ENCODE measurements at regions not wholly inside any gene's neighbourhood (a gene's known extent, or its start where the extent isn't known, plus 50 kb on each side); places are given as distances from the start of the nearest gene placed in this dataset.

DNA sequence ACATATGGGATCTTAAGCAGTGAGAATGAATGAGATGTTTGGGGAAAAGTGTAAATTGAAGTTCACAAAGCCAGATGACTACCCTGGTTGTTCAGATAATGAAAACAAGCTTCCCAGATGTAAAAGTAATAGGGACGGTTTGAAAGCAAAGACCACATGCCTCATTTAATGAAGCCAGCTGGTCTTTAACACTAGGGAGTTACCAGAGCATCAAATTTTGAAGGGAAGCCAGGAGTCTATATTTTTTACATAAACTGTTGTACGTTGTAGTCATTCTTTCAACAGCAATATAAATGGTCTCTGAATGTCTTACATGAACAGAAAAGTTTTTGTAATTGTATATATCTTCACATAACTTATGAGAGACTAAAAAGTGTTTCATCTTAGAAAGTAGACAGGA is 2604.5 kb upstream of the PCDH20 start:
- TF ChIP-seq, protein P1, sequence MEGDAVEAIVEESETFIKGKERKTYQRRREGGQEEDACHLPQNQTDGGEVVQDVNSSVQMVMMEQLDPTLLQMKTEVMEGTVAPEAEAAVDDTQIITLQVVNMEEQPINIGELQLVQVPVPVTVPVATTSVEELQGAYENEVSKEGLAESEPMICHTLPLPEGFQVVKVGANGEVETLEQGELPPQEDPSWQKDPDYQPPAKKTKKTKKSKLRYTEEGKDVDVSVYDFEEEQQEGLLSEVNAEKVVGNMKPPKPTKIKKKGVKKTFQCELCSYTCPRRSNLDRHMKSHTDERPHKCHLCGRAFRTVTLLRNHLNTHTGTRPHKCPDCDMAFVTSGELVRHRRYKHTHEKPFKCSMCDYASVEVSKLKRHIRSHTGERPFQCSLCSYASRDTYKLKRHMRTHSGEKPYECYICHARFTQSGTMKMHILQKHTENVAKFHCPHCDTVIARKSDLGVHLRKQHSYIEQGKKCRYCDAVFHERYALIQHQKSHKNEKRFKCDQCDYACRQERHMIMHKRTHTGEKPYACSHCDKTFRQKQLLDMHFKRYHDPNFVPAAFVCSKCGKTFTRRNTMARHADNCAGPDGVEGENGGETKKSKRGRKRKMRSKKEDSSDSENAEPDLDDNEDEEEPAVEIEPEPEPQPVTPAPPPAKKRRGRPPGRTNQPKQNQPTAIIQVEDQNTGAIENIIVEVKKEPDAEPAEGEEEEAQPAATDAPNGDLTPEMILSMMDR (IDR thresholded peaks at IDR 0.05; ENCODE audit: low read depth, low read length) = no peak
- no peak for TF ChIP-seq EZH2phosphoT487 (IDR thresholded peaks at IDR 0.05; ENCODE audit: low read depth)
